HG02798 (cell line): ENCODE measurements at regions not wholly inside any gene's neighbourhood (a gene's known extent, or its start where the extent isn't known, plus 50 kb on each side); places are given as distances from the start of the nearest gene placed in this dataset.

ENCODE experiments used
- ATAC-seq: cut with Tn5 transposase; IDR thresholded peaks from one replicate; pipeline ENCODE4 v1.9.1; 2021; ENCODE audit warnings: mild to moderate bottlenecking; ENCODE audit not compliant: unreplicated experiment, poor library complexity

DNA sequence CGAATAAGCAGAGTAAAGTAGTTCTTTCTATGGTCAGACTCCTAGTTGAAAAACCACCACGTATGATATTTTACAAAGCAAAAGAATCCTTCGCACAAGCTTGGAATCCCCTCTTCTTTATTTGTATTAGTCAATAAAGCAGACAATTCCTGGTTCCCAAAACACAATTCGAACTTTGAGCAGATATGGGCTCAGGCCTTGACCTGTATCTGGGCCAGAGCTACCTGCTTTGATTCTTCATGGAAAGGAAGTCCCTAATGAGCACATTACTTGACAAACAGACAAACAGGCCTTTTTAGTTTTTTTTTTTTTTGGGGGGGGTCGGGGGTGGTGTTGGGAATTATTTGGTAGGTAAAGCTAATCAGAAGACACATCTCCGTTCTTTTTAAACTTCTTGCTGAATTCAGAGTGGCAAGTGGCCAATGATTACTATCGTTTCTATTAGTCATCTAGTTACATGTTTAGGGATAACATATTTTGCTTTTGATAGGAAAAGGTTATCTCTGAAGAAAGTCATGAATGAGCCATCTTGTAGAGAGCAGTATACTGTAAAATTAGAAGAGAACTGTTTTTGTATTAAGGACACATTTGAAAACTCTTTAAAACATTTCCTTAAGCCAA is 116.6 kb upstream of the HMHB1 start:
- ATAC-seq, result no peak

DNA sequence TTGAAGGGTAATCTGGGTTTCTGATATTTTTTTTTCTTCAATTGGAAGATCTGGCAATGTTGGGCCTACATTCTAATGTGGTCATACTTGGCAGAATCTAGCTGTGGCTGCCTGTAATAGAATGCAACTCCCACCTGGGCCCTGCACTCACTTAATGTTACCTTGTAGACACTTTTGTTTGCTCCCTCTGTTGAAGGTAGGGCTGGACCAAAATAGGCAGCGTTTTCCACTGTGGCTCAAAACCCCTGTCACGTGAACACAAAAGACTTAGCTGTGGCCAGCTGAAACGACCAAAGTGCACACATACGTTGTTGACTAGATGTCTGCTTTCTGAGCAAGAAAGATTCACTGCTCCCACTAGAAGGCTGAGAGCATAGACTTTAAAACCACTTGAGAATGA is 117.6 kb upstream of the HMHB1 start:
- no peak for ATAC-seq

DNA sequence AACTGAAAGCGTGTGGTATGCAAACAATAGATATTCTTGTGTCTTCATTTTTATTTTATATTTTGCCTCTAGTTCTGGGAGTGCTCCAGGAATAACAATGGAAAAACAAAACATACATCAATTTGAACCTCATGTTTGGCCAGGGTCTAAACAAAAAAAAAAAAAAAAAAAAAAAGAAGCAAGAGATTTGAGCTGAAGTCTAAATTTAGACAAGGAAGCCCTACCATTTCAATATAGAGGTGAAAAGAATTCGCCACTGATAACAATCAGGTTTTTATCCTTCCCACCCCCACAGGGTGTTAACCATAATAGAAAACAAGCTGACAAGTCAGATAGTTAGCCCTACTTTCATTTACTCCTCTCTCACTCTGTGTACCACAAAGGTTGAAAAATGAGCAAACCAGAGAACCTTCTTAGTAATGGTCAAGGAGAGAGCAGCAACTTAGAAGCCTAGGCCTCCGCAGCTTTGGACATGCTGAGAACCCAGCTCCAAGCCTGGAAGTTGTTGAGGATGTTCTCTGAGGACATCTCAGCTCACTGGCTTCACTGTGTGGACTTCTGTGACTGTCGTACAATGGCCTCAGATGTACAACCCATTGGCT is 118.2 kb upstream of the HMHB1 start:
- ATAC-seq, result peak; percentile 96

DNA sequence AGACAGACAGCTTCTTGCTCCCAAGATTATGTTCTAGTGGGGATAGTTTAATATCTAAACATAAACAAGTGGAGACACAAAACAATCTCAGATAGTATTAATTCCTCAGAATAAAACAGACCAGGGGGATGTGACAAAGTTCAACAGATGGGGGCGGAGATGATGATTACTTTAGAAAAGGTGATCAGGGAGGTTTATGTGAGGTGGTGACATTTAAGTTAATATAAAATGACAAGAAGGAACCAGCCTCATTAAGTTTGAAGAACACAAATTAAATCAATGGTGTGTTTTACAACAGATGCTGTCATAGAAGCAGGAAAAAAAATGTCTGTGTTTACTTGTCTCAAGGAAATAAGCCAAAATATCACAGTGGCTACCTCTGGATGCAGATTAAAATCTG is 119.6 kb upstream of the HMHB1 start:
- ATAC-seq, result no peak

DNA sequence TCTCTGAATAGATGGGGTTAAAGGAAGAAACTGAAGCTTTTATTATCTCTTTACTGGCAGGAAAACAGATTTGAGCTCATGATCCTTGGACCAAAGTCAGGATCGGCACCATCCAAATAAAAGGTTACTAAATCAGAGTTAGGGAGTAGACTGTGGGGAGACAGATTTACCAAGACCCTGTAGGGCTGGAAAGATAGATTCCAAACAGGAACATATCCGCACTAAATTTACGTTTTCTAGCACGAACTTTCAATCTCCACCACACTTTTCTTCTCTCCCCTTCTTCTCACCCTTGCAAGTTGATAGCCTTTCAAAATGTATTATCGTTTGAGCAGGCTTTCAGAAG is 120.0 kb upstream of the HMHB1 start:
- ATAC-seq, result no peak

DNA sequence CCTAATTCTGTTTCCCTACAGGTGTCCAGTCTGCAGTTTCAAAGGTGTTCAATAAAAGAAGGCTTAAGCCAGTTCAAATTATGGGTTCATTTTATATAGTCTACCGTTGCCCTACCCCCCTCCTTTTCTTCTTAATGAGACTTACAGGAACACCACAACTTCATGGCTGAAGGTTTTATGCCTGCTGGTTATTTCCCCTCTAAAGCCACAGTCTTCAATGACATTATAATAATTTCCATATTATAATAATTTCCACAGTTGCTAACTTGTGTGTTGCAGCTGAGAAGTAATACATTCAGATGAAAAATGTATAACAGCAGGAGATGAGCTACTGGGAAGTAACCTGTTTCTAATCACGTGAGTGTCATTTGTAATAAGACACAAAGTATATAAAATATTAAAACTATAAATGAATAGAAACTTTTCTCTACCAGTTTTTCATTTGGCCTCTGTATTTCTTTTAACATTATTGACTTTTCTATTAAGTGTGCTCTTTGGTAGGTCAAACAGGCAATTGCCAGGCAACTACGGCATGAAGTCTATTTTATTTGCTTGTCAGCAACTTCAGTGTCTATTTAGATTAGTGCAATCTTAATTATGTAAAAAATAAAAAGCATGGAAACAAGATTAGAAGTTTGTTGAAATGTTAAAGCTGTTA is 120.5 kb upstream of the HMHB1 start:
- ATAC-seq, result no peak

DNA sequence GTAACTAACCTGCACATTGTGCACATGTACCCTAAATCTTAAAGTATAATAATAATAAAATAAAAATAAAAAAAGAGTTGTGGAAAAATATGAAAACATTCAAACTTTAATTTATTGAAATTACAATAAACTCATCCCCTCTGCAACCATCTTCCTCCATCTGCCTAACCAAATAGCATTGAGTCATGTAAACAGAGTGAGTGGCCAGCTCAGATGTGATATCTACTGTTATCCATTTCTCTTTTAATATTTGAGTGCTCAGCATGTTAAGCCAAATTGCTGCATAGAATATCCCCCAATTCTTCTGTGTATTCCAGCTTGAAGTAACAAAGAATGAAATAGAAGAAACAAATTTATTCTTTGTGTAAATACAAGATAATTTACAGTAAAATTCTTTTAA is 124.4 kb upstream of the HMHB1 start:
- ATAC-seq, result no peak

DNA sequence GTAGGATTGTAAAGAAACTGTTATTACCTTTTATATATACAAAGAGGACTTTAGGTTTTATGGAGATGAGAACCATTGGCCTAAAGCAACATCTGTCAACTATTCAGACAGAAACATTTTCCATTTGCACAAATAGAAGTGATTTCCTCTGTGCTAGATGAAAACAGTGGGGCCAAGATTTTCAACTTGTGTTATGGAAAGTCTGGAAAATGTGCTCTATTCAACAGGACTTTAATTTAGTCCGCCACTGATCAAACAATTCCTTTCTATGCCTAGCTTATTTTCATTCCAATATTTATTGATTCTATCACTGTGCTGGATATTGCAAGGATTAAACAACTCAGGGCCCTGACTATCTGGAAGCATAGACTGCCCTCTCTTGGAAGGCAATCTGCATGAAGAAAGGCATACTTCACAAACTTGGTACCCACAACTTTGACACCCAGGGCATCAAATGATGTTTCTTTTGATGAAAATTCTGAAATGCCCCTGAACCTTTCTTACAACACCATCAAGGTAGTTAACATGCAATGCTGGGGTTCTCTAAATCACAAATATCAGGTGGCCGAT is 126.6 kb upstream of the HMHB1 start:
- ATAC-seq, result no peak

DNA sequence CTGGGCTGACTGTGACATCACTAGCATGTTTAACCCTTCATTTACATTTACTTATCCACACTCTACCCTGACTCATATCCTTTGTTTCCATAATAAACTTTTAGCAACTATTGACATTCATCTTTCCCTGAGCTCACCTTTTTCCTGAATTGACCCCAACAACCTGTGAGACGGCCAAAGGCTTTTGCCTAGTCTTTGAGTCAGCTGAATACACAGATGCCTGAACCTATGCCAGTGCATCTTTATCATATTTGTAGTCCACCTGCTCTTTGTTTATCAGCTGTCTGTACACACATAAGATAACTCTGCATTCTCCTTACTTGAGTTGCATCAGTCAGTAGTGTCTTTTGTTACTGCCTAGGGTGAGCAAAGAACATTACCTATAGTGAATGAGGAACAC is 128.5 kb upstream of the HMHB1 start:
- ATAC-seq, result no peak

DNA sequence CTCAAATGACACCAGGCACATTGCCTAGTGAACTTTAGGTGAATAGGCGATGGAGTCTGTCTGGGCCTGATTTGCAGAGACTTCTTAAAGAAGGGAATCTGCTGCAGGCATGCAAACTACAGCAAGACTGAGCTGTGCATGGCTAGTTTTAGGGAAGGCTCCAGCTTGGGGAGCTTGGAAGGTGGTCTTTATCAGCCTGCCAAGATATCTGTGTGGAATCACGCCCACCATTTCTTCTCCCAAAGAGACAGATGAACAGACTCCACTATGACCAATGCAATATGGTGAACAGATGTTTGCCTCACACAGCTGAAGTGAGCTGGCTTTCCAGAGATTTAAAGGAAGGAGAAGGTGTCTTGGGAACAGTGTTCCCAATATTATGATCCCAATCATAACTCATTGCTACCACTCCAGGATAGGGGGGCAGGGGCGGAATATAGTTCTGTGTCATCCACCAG is 129.0 kb upstream of the HMHB1 start:
- no peak for ATAC-seq

DNA sequence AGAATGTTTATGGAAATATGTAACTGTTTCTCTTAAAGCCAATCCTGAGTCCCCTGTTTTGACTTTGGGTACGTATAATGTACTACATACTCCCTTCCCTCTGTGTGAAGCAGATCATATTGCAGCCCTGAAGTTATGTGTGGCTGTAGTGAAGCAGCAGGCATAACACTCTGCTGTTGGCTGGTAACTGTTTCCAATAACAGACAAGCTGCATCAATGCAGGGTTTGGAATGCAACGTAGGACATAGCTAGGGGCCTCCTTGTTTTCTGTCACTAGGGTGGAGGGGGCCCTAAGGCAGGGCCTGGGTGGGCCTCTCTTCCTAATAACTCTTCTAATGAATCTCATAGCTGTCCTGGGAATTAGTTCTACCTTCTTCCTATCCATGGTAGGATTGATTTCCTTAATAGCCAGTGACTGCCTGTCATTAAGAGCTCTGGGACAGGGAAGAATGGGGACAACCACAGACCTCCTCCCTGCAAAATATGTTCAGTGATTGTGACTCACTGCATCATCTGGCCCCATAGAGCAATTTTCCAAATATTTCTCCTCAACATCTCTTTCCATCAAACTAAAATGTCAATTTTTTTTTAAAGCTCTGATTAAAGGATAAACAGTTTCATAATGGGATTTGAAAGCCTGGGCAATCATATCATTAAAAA is 129.6 kb upstream of the HMHB1 start:
- ATAC-seq, result no peak

DNA sequence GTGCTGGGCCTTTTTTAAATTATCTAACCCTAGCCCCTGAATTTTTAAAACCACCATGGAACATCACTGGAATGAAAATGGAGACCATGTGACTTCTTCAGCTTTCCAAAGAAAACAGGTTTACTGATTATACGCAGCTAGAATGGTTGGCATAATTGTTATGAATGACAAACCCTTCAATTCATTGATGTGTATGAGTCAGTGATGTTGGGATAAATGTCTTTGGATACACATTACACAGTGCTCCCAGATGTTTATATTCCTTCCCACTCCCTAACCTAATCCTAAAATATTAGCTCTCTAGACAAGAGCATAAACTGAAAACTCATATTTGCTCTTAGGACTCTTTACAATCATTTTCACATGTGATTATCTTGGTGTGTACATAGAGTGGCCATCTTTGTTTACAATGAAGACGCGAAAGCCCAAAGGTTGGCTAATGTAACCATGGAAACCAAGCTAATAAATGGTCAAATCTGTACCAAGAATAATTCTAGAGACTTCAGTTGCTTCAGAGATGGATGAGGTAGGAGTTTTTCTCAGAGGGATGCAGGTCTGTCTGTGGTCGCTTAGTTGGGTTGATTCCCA is 131.2 kb upstream of the HMHB1 start:
- no peak for ATAC-seq

DNA sequence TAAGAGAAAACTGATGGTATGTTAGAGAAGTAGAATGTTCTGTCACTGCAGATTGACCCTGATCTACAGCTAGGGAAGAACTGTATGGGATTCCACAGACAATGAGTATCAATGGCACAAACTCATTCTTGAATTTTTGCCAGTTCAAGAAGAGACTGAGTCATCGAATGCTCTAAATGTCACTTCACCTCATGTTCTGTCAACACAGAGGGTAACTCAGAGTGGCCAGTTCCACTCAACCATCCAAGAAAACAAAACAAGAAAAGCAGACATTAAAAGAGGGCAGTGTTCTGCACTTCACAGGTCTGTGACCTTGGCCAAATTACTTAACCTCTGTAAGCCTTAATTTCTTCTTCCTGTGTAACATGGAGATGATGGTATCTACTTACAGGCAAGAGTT is 132.2 kb upstream of the HMHB1 start:
- ATAC-seq, result no peak

DNA sequence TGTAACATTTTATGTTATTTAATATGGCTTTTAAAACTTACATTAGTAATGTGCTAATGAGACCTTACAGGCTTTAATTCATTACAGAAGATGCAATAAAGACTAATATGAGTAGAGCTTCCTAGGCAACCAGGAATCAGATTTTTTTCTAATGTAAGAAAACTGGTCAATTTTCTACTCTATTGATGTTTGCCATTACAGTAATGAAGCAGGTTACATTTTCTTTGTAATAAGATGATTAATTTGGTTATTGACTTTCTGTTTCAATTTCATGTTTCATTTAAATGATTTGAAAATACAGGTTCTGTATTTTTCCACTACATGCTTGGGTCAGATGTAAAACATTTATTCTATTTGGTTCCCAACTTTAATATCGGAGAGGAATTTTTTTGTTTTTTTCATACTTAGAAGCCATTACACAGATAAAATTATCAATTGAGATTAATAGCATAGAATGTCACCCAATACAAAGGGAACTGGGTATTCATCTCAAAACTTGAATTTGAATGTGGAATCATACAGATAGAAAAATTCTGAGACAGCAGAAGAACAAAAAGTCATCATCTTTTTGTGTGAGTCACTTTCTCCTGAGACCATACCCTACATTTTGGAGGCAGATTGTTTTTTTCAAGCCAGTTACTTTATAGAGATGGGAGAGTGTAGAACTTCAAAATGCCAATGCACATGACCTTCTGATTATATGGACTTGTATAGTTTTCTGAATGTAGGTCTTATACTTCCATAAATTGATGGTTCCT is 133.6 kb upstream of the HMHB1 start:
- peak; percentile 46 for ATAC-seq

DNA sequence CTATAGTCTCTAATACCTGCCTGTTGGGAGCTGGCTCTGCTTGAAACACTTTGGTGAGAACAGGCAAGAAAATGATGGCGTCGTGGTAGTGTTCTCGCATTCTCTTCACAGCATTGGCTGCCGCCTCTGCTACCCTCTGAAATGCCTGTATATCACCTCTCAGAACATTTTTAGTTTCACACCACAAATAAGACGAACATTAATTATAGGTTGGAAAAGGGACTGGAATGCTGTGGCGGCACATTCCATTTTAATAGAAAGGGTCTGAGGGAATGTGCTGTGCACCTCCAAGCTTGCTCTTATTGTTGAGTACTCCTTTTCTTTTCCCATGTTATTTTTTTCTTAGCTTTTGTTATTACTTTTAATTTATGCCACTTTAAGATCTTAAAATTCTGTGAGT is 134.6 kb upstream of the HMHB1 start:
- ATAC-seq, result no peak

DNA sequence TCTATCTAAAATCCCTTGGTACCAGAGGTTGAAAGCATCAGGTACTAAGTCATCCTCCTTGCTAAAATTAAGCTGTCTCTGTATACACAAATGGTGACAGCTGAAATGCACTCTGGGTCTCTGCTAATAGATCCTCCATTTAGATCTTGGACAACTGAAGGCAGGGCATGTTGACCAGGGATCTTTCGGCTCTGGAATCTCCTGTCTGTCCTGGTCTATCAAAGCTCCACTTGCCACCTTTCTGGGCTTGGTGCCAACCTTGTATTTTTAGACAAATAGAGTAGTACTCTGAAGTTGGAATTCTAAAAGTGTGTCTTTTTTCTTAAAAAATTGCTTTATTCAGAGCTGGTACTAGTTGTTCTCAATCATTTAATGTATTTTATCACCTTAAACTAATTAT is 135.2 kb upstream of the HMHB1 start:
- ATAC-seq, result no peak

DNA sequence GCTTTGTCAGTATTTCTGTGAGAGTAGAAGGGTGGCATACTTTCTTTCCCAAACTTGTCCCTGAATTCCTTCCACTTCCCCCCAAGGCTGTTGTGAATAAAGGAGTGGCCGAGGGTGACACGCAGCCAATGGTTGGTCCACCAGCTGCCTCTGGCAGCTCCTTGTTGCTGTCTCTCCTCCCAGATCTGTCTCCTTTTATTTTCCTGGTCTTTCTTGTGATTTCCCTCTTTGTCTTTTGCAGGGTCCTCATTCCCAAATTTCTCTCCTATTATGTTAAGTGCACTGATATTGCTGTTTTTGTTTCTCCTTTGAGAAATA is 137.5 kb upstream of the HMHB1 start:
- ATAC-seq, result no peak

DNA sequence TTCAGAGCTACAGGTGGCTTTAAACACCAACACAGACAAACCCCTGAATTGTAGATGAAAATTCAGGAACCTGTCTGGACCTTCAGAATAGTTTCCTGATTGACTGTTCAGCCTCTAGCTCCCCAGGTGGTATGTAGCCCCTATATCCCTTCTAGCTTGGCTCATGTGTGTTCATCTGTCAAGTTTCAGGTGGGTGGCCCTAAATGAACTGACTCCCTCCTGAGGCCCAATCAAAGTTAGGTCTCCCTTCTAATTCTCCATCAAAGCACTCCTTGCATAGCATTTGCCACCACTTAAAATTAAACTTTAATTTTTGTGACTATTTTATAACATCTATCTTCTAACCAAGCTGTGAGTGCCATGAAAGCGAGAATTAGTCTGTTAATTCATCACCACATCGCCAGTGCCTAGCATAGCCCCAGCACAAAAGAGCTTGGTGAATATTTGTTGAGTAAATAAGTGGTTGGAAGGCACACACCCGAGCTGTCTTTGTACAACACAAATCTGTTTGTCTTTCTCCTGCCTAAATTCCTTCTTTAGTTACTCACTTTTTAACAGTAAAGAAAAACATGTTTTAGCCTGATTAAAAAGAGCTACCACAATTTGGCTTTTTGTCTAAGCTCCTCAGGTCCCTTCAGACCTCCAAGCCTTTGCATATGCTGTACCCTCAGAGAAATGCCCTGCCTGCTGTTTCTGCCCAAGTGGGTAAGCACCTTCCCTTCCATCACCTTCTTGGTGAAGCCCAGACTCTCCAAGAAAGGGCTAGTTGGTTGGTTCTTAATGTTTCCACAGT is 138.1 kb upstream of the HMHB1 start:
- no peak for ATAC-seq

DNA sequence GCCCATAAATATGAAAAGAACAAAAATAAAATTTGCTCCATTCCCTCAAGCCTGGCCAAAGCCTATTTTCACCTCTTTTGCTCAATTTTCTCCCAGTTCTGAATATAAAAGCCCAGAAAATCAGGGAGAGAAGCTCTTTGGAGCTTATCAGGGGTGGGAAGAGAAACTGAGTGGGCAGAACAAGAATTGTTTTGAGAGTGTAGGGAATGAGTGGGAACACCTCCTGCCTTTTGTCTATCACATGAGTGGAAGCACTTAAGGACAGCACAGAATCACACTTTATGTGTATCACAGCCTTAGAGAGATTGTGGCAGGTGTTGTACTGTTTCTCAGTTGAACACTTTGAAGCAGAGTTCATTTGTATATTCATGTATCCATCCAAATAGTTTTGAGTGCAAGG is 139.2 kb upstream of the HMHB1 start:
- ATAC-seq, result no peak
